ENCODE measurements at regions not wholly inside any gene's neighbourhood (a gene's known extent, or its start where the extent isn't known, plus 50 kb on each side); places are given as distances from the start of the nearest gene placed in this dataset.
A peak's percentile ranks its signal among the peaks of the same experiment; 100 is the strongest.

DNA sequence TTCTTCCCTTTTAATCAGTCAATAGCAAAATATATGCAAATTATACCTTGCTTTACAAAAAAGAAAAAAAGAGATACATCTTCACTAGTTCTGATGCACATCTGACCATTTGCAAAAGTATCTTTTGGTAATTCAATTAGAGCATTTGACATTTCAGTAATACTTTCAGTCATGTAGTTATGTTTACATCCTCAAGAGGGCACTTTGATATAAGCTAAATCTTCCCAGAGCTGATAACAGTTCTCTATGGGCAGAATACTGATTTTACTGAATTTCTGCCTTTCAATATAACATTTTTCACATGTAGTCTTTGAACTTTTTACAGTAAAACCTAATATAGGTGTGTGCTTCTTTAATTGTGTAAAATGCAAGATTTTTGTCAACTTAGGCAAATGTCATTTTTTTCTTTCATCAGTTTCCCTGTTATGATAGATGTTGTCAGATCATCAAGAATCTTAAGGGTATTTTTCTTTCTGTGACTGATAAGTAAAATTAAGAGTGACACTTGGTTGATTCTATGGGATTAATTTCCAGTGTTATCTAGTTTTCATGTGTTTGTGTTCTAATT is 703.5 kb upstream of the SEMA3D start:
- H3K4me3 ChIP-seq (ENCODE audit: low read depth, low read length) = no peak overlapping the region
- H3K27me3 ChIP-seq (ENCODE audit: control insufficient read depth, insufficient read depth, low read length) = no peaks in the 10 kb centered on the region
- FAIRE-seq (no peak), DNase-seq (ENCODE audit: low read depth) (peak; percentile 38)
- TF ChIP-seq, protein P1, sequence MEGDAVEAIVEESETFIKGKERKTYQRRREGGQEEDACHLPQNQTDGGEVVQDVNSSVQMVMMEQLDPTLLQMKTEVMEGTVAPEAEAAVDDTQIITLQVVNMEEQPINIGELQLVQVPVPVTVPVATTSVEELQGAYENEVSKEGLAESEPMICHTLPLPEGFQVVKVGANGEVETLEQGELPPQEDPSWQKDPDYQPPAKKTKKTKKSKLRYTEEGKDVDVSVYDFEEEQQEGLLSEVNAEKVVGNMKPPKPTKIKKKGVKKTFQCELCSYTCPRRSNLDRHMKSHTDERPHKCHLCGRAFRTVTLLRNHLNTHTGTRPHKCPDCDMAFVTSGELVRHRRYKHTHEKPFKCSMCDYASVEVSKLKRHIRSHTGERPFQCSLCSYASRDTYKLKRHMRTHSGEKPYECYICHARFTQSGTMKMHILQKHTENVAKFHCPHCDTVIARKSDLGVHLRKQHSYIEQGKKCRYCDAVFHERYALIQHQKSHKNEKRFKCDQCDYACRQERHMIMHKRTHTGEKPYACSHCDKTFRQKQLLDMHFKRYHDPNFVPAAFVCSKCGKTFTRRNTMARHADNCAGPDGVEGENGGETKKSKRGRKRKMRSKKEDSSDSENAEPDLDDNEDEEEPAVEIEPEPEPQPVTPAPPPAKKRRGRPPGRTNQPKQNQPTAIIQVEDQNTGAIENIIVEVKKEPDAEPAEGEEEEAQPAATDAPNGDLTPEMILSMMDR (IDR thresholded peaks at IDR 0.05; ENCODE audit: insufficient read depth, low read length, severe bottlenecking) = peak; percentile 31
- H3K36me3 ChIP-seq (ENCODE audit: control insufficient read depth, insufficient read depth, low read length) = no peaks in the 10 kb centered on the region

DNA sequence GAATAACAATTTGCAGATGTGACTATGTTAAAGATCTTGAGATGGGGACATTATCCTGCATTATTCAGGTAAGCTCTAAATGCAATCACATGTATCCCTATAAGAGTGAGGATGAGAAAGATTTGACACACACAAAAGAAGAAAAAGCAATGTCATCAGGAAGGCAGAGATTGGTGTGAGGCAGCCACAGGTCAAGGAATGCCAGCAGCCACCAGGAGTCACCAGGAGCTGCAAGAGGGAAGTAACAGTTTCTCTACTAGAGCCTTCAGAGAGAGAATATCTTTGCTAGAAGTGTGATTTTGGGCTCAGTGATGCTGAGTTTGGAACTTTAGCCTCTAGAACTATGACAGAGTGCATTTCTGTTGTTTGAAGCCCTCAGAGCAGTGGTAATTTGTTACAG is 700.3 kb upstream of the SEMA3D start:
- Histone ChIP-seq H3K4me3 (ENCODE audit: low read depth, low read length) (no peak overlapping the region), H3K27me3 (ENCODE audit: control insufficient read depth, insufficient read depth, low read length) (no peaks in the 10 kb centered on the region), H3K36me3 (ENCODE audit: control insufficient read depth, insufficient read depth, low read length) (no peaks in the 10 kb centered on the region)
- DNase-seq (ENCODE audit: low read depth) (no peak), FAIRE-seq (no peak)
- TF ChIP-seq, protein P1 (IDR thresholded peaks at IDR 0.05; ENCODE audit: insufficient read depth, low read length, severe bottlenecking) = no peak

DNA sequence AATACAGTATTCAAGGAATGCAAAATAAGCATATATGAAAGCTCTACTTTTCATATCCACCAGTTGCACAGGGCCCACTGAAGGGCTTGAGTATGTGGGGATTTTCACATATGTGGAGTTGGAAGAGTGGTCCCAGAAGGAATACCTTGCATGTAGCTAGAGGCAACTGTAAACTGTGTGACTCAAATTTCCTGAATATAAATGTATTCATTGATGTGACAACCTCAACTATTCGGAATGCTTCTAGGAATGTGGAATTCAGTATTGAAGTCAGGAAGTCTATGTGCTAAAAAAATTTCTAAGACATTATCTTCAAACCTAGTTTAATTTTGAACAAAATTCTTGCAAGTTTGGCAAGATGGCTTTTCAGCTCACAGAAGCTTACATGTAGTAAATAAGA is 695.5 kb upstream of the SEMA3D start:
- no peaks in the 10 kb centered on the region for H3K27me3 ChIP-seq (ENCODE audit: control insufficient read depth, insufficient read depth, low read length)
- H3K4me3 ChIP-seq (ENCODE audit: low read depth, low read length) = no peak overlapping the region
- FAIRE-seq (no peak), DNase-seq (ENCODE audit: low read depth) (no peak)
- no peaks in the 10 kb centered on the region for H3K36me3 ChIP-seq (ENCODE audit: control insufficient read depth, insufficient read depth, low read length)
- TF ChIP-seq, protein P1 (IDR thresholded peaks at IDR 0.05; ENCODE audit: insufficient read depth, low read length, severe bottlenecking) = no peak

DNA sequence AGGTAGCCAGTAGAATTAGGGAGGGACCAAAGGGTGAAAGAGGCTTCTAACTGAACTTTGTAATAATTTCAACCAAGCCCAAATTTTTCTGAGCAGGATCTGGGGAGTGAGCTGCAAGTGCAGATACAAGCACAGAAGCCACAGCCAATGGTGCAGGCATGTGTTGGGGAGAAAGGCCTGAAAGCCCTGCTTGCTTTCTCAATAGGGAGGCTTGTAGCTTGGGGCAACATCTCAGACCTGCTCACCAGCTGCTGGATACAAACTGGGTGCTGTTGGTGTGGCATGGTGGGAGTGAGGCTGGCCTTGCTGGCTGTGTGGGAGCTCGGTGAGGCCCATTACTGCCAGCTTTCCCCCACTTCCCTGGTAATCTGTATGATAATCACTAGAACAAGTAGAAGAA is 688.5 kb upstream of the SEMA3D start:
- DNase-seq (ENCODE audit: low read depth) (no peak), FAIRE-seq (no peak)
- TF ChIP-seq, protein P1 (IDR thresholded peaks at IDR 0.05; ENCODE audit: insufficient read depth, low read length, severe bottlenecking) = no peak
- Histone ChIP-seq H3K36me3 (ENCODE audit: control insufficient read depth, insufficient read depth, low read length) (no peaks in the 10 kb centered on the region), H3K27me3 (ENCODE audit: control insufficient read depth, insufficient read depth, low read length) (no peaks in the 10 kb centered on the region), H3K4me3 (ENCODE audit: low read depth, low read length) (no peak overlapping the region)

DNA sequence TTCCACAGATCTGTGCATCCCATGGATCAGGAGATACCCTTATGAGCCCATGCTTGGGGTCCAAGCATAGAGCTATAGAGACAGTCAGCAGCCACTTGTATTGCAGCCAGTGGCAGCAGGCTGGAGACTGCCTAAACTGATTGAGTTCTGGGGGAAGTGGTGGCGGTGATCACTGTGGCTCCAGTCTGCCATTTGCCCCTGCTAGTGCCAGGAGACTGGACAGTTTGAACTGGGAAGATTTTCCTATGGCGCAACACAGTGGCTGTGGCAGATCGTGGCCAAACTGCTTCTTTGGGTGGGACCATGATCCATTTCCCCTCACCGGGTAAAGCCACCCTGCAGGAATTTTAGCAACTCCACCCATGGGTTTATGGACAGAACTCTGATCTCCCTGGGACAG is 679.7 kb upstream of the SEMA3D start:
- Histone ChIP-seq H3K4me3 (ENCODE audit: low read depth, low read length) (no peak overlapping the region), H3K27me3 (ENCODE audit: control insufficient read depth, insufficient read depth, low read length) (no peaks in the 10 kb centered on the region), H3K36me3 (ENCODE audit: control insufficient read depth, insufficient read depth, low read length) (no peaks in the 10 kb centered on the region)
- FAIRE-seq (no peak), DNase-seq (ENCODE audit: low read depth) (no peak)
- TF ChIP-seq, protein P1 (IDR thresholded peaks at IDR 0.05; ENCODE audit: insufficient read depth, low read length, severe bottlenecking) = no peak

DNA sequence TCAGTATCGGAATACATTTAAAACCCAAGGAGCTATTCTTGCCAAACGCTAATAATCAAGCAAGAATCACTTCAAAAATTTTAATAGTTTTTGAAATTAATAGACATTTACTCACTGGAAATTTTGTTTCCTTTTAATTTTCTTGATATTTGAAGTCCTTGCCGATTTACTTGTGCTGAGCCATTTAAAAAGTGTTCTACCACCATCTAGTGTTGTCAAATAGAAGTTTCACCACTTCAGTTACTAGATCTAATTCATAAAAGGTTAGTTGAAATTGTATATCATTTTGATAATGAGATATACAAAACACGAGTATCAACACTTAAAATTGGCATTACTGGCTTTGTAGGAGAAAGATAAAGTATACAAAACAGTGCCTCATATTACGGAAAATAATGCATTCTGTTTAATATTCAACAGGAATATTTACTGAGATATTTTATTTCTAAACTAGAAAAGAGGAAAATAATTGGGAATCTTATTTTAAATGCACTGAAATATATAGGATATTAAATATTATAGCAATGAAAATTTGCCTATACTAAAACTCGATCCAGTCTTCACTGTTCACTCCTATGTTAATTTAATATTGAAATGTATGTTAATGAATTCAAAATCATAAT is 664.8 kb upstream of the SEMA3D start:
- TF ChIP-seq, protein P1 (IDR thresholded peaks at IDR 0.05; ENCODE audit: insufficient read depth, low read length, severe bottlenecking) = peak; percentile 21
- DNase-seq (ENCODE audit: low read depth) (peak; percentile 52), FAIRE-seq (no peak)
- Histone ChIP-seq H3K36me3 (ENCODE audit: control insufficient read depth, insufficient read depth, low read length) (no peaks in the 10 kb centered on the region), H3K4me3 (ENCODE audit: low read depth, low read length) (no peak overlapping the region), H3K27me3 (ENCODE audit: control insufficient read depth, insufficient read depth, low read length) (no peaks in the 10 kb centered on the region)
